AG08396 (cell line): ENCODE measurements at regions not wholly inside any gene's neighbourhood (a gene's known extent, or its start where the extent isn't known, plus 50 kb on each side); places are given as distances from the start of the nearest gene placed in this dataset.
"Not testable (repeated sequence)": the region's sequence is repeated elsewhere in the genome, so short reads cannot be mapped to it uniquely, and the experiment has no call there.

ENCODE experiments used
- DNase-seq: peaks from one replicate; pipeline ENCODE4 v3.0.0; 2012; ENCODE audit warnings: low spot score, mixed read lengths

GRCh38 chr1:170789063-170789462 is 125.1 kb downstream of the PRRX1 start:
- no peak for DNase-seq

DNA sequence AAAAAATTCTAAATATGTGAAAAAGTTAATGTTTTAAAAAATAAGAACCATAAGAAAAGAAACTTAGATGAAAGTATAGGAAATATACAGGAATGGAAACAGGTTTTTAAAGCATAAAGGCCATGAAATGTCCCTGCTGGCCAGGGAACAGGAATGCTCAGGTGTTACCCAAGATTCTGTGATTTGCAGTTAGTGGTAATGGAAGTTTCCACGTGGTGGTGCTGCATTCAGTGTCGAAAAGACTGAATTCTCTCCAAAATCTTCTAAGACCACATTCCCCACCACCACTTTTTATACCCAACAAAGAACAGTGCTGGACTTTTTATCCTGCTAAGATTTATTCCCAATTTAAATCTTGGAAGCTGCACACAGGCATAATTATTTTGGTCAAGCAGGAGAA is 126.2 kb downstream of the PRRX1 start:
- DNase-seq = no peak

- DNase-seq = peak; percentile 25
Observed at GRCh38 chr1:170790651-170791071, 126.7 kb downstream of the PRRX1 start.

DNA sequence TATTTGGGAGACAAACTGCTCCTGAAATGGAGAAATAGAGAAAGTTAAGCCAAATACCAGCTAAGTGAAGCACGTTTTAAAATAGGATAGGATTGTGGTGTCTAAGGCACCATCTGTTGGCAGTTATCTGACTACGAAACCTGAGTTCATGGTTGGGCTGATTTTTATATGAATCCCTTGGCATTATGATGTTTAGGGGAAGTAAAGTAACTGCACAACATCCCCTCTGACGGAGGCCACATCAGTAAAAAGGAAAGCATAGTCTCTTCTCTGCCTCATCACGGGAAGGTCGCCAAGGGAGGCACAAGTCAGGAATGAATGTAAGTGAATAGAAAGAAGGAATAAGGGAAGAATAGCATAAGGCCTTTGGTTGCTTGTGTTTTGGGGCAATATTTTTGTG is 128.0 kb downstream of the PRRX1 start:
- no peak for DNase-seq

DNA sequence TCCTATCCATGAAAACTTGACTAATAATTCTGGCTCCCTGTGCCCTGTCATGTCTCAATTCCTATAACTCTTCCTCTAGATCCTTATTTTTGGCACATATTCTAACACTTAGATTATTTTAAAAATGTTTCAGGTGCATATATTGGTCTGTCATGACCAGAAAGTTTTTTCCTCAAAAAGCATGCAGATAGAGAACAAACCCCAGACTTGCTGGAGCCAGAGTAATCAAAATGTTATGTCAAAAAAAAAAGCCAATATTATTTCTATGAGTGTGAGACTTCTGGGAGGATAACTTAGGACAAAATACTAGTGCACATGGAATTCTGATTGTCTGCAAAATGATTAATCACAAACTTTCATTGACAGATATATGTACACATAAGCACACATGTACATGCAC is 135.1 kb upstream of the MROH9 start:
- no peak for DNase-seq

DNA sequence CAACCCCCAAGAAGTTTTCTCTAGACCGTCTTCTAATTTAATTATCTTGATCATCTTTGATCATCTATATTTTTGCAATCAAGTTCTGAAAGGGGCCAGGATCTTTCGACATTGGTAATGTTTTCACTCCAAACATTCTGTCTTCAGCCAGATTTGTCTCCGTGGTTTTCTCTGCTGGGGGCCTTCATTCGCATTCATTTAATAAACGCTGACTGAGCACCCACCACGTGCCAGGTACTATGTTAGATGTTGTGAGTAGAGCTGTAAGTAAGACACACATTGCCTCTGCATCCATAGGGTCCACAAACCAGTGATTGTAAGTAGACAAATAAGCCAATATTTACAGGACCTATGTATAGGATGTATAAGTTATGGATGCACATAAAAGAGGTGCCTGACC is 134.5 kb upstream of the MROH9 start:
- DNase-seq = no peak

GRCh38 chr1:170803711-170804110 is 131.6 kb upstream of the MROH9 start:
- no peak for DNase-seq

- DNase-seq = no peak
Observed at GRCh38 chr1:170804419-170804818, 130.9 kb upstream of the MROH9 start.

DNA sequence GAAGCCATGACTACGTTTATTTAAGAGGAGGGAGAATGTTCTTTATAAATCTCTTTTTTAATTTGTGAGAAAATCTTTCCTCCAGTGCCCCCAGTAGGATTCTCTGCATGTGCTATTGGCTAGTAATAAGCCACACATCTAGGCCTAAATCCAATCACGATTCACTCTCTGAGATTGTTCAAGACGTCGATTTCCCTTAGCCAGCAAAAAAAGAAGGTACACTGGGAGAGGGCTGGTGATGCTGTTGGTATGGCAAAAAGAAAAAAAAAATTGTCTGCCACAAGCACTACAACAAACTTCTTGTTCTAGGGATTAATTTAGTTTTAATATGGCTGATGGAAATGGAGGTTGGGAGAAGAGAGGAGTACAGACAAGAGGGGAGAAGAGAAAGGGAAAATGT is 130.5 kb upstream of the MROH9 start:
- DNase-seq = no peak

GRCh38 chr1:170806961-170807360 is 128.4 kb upstream of the MROH9 start:
- no peak for DNase-seq

GRCh38 chr1:170807432-170807831 is 127.9 kb upstream of the MROH9 start:
- DNase-seq = peak; percentile 35

GRCh38 chr1:170808216-170808885 is 127.0 kb upstream of the MROH9 start:
- DNase-seq = no peak

- not testable (repeated sequence) for DNase-seq
Observed at GRCh38 chr1:170811013-170811412, 124.3 kb upstream of the MROH9 start.

DNA sequence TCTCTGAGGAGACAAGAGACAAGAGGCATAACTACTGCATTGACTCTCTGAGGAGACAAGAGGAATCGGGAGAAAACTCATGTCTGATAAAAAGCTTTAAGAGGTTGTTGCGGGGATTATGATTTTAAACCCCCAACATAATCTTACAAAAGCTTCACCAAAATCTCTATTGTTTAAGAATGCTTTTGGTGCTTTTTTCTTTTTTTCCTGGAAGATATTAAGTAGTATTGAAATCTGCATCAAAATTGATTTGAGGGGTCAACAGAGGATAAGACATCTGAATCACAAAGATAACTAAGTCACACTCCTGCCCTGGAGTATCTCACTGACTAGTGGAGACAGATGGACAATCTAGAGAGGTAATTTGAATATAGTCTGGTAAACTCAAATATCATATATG is 115.6 kb upstream of the MROH9 start:
- no peak for DNase-seq

DNA sequence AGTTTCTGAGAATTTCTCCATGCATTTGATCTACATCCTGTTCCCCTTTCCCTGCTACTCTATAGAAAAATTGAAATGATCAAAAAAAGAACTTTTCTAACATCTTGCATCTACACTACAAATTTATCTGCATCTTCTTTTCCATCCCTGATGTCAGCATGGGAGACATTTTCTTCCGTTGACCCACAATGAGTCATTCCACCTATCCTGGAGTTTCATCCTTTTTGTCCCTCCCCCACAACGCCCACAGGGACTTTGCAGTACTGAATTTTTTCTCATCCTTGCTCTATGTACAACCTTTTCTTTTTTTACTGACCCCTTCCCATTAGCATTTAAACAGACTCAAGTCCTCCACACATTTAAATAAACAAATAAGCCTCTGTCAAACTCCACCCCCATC is 112.2 kb upstream of the MROH9 start:
- DNase-seq = no peak

- DNase-seq = no peak
Observed at GRCh38 chr1:170831276-170831675, 104.1 kb upstream of the MROH9 start.

- no peak for DNase-seq
Observed at GRCh38 chr1:170836141-170836540, 99.2 kb upstream of the MROH9 start.

GRCh38 chr1:170840371-170840770 is 95.0 kb upstream of the MROH9 start:
- no peak for DNase-seq

GRCh38 chr1:170853302-170853701 is 82.0 kb upstream of the MROH9 start:
- no peak for DNase-seq

- DNase-seq = no peak
Observed at GRCh38 chr1:170853867-170854266, 81.5 kb upstream of the MROH9 start.

- no peak for DNase-seq
Observed at GRCh38 chr1:170854677-170855076, 80.7 kb upstream of the MROH9 start.

GRCh38 chr1:170856455-170856854 is 78.9 kb upstream of the MROH9 start:
- DNase-seq = no peak

GRCh38 chr1:170857955-170858354 is 77.4 kb upstream of the MROH9 start:
- no peak for DNase-seq

- DNase-seq = no peak
Observed at GRCh38 chr1:170863621-170864020, 71.7 kb upstream of the MROH9 start.

GRCh38 chr1:170864238-170864637 is 71.1 kb upstream of the MROH9 start:
- no peak for DNase-seq
